GM10248 (cell line): ENCODE measurements at regions not wholly inside any gene's neighbourhood (a gene's known extent, or its start where the extent isn't known, plus 50 kb on each side); places are given as distances from the start of the nearest gene placed in this dataset.

ENCODE experiments used
- CTCF ChIA-PET: fragments of 300-600 bp; sonication (Branson Sonifier 250); formaldehyde crosslinking; extraction: SDS; loops from one replicate; lab custom pipeline; 2021; ENCODE audit warnings: antibody characterized with exemption; lab: Yijun Ruan, JAX
- POLR2A ChIA-PET: fragments of 350-650 bp; sonication (Branson Sonifier 250); formaldehyde crosslinking; extraction: SDS; loops from one replicate; lab custom pipeline; 2020; ENCODE audit warnings: antibody characterized with exemption; lab: Yijun Ruan, JAX
- DNase-seq: peaks from one replicate; pipeline ENCODE4 v3.0.0; 2012; ENCODE audit errors: extremely low spot score
- CTCF ChIP-seq: IDR thresholded peaks from 2 replicates; pipeline ENCODE4 v1.5.1; 2012; ENCODE audit warnings: mild to moderate bottlenecking, low read depth; ENCODE audit errors: extremely low read depth, missing control alignments, control extremely low read depth

GRCh38 chr12:43271659-43272058, 280.3 kb downstream of the ADAMTS20 start:
- no peak for DNase-seq
- ChIA-PET POLR2A (no interaction called here), CTCF (interaction anchor here (1.2 to 6.0 kb wide), 3 partner anchors 9 to 787 kb away, joined by 3 to 39 read pairs (median 4); no protein-coding TSS in a partner anchor)
- TF ChIP-seq CTCF: no peak

- no peak for TF ChIP-seq CTCF
- CTCF ChIA-PET: interaction anchor here (1.2 to 6.0 kb wide), 2 partner anchors 9 to 12 kb away, joined by 3 to 39 read pairs; no protein-coding TSS in a partner anchor
- POLR2A ChIA-PET: no interaction called here
- DNase-seq: no peak
Observed at GRCh38 chr12:43267818-43268217, 284.2 kb downstream of the ADAMTS20 start.

- POLR2A ChIA-PET: no interaction called here
- DNase-seq: no peak
- TF ChIP-seq CTCF: no peak
- CTCF ChIA-PET: no interaction called here
Observed at GRCh38 chr12:43261701-43262100, 290.3 kb downstream of the ADAMTS20 start.

- ChIA-PET CTCF (interaction anchor here (0.8 kb wide), 1 partner anchor 13 kb away, joined by 3 read pairs; no protein-coding TSS in a partner anchor), POLR2A (no interaction called here)
- no peak for DNase-seq
- no peak for TF ChIP-seq CTCF
Observed at GRCh38 chr12:43255522-43256111, 296.4 kb downstream of the ADAMTS20 start.

- no peak for TF ChIP-seq CTCF
- no peak for DNase-seq
- ChIA-PET POLR2A (no interaction called here), CTCF (no interaction called here)
Observed at GRCh38 chr12:43252585-43252984, 299.4 kb downstream of the ADAMTS20 start.

GRCh38 chr12:43245947-43246346, 306.1 kb downstream of the ADAMTS20 start:
- no peak for TF ChIP-seq CTCF
- POLR2A ChIA-PET: no interaction called here

More at GRCh38 chr12:43245947-43246346, 306.1 kb downstream of the ADAMTS20 start:
- DNase-seq: no peak
- CTCF ChIA-PET: no interaction called here
